ENCODE measurements at regions not wholly inside any gene's neighbourhood (a gene's known extent, or its start where the extent isn't known, plus 50 kb on each side); places are given as distances from the start of the nearest gene placed in this dataset.

DNA sequence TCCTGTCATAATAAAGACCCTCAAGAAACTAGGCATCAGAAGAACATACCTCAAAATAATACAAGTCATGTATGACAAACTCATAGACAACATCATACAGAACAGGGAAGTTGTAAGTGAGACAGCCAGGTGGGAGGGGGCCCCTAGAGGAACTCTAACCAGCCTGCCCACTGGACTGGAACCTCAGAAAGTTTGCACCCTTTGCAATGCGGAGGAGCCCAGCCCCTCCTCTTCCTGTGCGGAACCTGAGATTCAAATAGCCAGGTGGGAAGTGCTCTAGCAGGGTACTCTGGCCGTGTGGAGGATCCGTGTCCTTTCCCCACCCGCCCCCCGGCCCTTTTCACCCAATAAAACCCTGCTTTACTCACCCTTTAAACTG, 387.0 kb upstream of the CBLB start:
- no peak for TF ChIP-seq CTCF (IDR thresholded peaks at IDR 0.05)
- no peak for TF ChIP-seq POLR2A (IDR thresholded peaks at IDR 0.05)
- TF ChIP-seq EP300 (IDR thresholded peaks at IDR 0.05): no peak
